ENCODE measurements at regions not wholly inside any gene's neighbourhood (a gene's known extent, or its start where the extent isn't known, plus 50 kb on each side); places are given as distances from the start of the nearest gene placed in this dataset.

DNA sequence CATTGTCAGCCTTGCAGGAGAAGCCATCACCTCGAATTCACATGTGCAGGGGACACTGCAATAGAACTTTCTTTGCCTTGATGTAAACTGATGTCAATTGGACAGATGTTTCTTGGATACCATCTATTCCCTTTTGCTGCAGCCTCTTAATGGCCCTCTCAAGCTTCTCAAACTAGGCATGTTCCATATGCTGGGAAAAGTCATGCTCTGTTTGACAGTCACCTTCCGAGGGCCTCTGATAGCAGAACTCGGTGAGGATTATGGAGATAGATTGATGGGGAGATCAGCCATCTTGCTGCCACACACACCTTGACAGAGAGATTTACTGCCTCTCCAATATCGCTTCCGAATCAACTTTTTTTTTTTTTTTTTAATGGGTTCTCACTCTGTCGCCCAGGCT is 145.8 kb upstream of the NUDT4 start:
- TF ChIP-seq EZH2 (IDR thresholded peaks at IDR 0.05; ENCODE audit: insufficient read depth, poor library complexity, severe bottlenecking), result no peak
- TF ChIP-seq EZH2phosphoT487 (IDR thresholded peaks at IDR 0.05; ENCODE audit: insufficient read depth, low read depth), result no peak
